GM12874 (cell line): ENCODE measurements at regions not wholly inside any gene's neighbourhood (a gene's known extent, or its start where the extent isn't known, plus 50 kb on each side); places are given as distances from the start of the nearest gene placed in this dataset.

ENCODE experiments used
- TF ChIP-seq, protein P1 (sequence below): IDR thresholded peaks from 2 replicates; pipeline ENCODE4 v1.5.1; 2011; ENCODE audit warnings: low read depth, mild to moderate bottlenecking, control low read depth, low read length, moderate library complexity; ENCODE audit not compliant: insufficient read depth

DNA sequence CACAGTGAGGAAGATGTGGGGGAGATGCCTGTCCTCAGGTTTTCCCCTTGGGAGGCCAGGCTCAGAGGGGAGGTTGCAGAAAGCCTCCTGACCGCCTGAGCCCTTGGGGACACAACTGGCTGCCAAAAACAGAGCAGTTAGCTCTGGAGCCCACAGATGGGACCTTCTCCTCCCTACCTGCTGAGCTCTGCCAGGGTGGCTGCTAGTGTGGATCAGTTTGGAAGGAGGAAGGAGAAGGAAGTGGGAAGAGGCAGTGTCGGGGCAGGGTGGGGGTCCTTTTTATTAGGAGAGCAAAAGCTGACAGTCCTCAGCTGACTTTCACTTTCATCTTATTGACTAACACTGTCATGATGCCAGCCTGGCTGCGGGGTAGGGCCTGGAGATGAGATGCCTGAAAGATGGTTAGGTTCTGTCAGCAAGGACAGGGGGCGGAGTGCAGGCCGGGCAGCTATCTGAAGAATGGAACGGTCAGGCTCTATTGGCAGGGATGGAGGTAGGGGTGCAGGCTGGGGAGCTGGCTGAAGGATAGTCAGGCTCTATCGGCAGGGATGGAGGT is 188.5 kb upstream of the HDAC4 start:
- TF ChIP-seq, protein P1, sequence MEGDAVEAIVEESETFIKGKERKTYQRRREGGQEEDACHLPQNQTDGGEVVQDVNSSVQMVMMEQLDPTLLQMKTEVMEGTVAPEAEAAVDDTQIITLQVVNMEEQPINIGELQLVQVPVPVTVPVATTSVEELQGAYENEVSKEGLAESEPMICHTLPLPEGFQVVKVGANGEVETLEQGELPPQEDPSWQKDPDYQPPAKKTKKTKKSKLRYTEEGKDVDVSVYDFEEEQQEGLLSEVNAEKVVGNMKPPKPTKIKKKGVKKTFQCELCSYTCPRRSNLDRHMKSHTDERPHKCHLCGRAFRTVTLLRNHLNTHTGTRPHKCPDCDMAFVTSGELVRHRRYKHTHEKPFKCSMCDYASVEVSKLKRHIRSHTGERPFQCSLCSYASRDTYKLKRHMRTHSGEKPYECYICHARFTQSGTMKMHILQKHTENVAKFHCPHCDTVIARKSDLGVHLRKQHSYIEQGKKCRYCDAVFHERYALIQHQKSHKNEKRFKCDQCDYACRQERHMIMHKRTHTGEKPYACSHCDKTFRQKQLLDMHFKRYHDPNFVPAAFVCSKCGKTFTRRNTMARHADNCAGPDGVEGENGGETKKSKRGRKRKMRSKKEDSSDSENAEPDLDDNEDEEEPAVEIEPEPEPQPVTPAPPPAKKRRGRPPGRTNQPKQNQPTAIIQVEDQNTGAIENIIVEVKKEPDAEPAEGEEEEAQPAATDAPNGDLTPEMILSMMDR: no peak

DNA sequence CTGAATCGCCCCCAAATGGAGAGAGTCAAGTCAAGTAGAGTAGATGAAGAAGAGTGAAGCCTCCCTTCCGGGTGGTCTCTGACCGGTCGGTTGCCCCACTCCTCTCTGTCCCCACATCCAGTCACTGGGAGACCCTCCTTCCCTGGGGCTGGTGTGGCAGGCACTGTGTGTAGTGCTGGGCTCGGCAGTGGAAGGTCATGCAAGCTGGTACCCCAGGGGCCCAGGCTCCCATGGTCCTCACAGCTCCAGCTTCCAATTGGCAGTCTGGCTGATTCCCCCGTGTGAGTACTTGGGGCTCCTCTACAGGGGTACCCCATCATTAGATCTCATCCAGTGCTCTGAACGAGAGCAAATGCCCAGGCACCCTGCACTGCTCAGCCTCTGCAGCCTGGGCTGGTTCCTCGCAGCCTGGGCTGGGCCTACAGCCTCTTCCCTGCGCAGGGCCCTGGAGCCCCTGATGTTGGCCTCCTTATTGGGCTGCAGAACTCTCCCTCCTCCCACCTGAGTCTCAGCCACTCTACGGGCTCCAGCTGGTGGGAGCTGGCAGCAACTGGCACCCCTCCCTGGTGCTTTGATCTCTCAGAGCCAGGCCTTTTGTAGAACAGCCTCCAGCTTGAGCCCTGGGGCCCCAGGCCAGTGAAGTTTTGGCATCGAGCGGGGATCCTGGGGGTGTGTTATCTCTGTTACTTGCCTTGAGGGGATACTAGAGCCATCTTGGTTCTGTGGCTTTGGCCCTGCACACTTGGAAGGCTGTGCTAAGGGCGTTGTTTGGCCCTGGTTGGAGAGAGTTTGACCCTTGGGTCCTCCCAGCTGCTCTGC is 187.8 kb upstream of the HDAC4 start:
- TF ChIP-seq, protein P1: no peak

DNA sequence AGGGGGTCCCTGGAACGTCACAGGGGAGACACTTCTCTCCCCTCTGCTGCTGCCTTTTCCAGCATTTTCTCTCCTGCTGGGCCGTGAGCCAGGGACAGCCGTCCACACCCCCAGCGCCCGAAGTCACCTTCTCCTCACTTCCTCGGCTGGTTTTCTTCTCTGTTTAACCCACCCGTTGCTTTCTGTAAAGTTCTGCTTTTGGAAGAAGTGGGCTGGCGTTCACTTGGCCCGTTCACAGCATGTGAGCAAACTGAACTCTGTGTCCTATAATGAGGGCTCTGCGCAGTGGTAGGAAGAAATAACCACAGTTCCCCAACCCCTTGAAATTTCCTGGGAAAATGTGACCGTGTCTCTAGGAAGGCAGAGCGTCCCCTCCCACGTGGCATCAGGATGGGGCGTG is 187.0 kb upstream of the HDAC4 start:
- TF ChIP-seq, protein P1: no peak

DNA sequence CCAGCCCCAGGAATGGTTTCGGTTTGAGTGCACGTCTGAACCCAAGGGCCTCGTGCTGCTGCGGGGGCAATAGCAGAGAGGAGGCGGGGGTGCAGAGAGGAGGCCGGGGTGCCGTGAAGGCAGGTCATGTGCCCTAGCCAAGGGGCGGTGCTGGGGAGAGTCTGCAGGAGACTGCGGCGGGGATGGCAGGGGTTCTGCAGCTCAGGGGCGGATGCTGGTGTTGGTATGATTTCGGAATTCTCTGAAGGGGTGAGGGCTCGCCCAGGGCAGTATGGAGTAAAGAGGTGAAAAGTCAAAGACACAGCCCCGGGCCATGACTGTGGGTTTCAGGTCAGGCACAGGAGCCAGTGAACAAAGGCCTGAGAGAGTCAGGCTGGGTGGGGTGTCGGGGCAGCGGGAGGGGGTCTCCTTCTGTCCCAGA is 186.5 kb upstream of the HDAC4 start:
- TF ChIP-seq, protein P1: no peak

DNA sequence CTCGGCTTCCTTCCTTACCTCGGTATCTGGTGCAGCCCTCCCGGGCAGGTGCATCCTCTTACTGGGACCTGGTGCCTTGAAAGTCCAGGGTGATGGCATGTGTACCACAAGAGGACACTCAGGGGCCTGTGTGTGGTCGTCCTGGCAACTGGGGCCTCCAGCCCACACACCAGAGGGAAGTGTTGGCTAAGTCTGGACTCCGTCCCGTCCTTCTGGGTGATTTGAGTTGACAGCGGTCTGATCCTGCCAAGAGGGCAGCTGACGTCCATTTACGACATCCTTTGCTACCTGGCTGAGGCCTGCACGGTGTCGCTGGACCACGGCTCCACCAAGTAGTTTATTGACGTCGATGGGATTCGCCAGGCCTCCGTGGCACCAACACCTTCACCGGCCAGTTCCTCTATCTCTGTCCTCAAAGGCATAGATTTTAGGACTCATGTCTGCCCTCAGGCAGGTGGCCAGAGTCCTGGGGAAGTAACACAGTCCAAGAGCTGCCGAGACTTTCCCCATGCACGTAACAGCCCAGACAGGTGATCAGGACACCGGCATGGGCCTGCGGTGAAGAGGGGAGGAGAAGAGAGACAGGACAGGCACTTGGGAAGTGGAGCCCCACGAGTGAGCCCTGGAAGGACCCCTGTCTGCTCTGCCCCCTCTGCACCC is 186.0 kb upstream of the HDAC4 start:
- TF ChIP-seq, protein P1: no peak

DNA sequence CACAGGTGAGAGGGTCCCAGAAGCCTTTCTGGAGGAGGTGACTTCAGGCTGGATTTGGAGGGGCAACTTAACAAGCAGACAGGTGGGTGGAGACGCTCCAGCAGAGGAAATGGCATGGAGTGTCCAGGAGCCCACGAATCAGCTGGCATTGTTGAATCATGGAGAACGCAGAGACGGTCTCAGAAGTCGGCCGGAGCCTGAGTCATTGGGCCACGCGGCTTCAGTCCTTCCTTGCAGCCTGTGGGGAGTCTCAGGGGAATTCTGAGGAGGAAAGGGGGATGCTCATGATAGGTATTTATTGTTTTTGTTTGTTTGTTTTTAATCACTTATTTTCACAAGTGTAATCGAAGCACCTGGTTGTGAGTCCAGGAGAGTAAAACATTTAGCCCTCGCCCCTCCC is 184.6 kb upstream of the HDAC4 start:
- TF ChIP-seq, protein P1: no peak

DNA sequence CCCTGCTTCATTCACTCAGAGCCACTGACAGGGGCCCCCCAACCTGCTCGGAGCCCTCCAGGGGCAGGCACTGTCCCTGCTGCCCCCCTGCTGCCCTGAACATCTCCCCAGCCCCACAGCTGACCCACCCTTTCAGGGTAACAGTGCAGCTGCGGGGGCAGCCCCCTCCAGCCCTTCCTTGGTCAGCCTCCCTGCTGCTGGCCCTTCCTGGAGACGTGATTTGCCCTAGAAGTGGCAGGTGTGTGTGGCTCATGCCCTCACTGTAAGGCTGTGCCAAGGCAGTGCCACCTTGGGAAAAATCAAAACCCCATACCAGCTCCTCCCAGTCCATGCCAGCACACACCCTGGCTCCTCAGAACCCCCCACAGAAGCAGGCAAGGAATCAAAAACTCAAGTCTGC is 184.2 kb upstream of the HDAC4 start:
- TF ChIP-seq, protein P1: no peak
